22Rv1 (cell line): ENCODE measurements at regions not wholly inside any gene's neighbourhood (a gene's known extent, or its start where the extent isn't known, plus 50 kb on each side); places are given as distances from the start of the nearest gene placed in this dataset.

Source experiments
- ZFX ChIP-seq: fragments of 450-650 bp; IDR thresholded peaks from 2 replicates; pipeline ENCODE4 v1.6.1; 2017; ENCODE audit warnings: antibody characterized with exemption, borderline replicate concordance
- TF ChIP-seq, protein P1 (sequence below): fragments of 450-650 bp; IDR thresholded peaks from 2 replicates; pipeline ENCODE4 v1.5.1; 2017; ENCODE audit warnings: mild to moderate bottlenecking

GRCh38 chr18:10149768-10150556 is 236.1 kb downstream of the VAPA start:
- TF ChIP-seq, protein P1, sequence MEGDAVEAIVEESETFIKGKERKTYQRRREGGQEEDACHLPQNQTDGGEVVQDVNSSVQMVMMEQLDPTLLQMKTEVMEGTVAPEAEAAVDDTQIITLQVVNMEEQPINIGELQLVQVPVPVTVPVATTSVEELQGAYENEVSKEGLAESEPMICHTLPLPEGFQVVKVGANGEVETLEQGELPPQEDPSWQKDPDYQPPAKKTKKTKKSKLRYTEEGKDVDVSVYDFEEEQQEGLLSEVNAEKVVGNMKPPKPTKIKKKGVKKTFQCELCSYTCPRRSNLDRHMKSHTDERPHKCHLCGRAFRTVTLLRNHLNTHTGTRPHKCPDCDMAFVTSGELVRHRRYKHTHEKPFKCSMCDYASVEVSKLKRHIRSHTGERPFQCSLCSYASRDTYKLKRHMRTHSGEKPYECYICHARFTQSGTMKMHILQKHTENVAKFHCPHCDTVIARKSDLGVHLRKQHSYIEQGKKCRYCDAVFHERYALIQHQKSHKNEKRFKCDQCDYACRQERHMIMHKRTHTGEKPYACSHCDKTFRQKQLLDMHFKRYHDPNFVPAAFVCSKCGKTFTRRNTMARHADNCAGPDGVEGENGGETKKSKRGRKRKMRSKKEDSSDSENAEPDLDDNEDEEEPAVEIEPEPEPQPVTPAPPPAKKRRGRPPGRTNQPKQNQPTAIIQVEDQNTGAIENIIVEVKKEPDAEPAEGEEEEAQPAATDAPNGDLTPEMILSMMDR: no peak
- no peak for TF ChIP-seq ZFX
